ENCODE measurements at regions not wholly inside any gene's neighbourhood (a gene's known extent, or its start where the extent isn't known, plus 50 kb on each side); places are given as distances from the start of the nearest gene placed in this dataset.

DNA sequence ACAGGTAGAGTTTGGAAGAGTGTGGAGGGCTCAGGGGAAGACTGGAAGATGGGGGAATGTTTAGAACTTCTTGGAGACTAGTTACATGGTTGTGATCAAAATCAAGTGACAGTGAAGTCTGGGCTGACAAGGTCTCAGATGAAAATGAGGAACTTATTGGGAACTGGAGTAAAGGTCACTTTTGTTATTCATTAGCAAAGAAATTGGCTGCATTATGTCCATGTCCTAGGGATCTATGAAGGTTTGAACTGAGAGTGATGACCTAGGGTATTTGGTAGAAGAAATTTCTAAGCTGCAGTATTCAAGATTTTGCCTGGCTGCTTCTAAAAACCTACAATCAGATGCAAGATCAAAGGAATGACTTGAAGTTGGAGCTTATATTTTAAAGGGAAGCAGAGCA, 747.1 kb downstream of the KCNJ2 start:
- peaks cover 8 to 17% of the 10 kb centered on the region in 2 experiments for H3K9me3 ChIP-seq (ENCODE audit: insufficient read depth in 2 of 2, low read depth in 1 of 2, low read length in 1 of 2)
- H3K23me2 ChIP-seq (ENCODE audit: low read depth, low read length): no peaks in the 10 kb centered on the region
- H4K5ac ChIP-seq (ENCODE audit: insufficient read length, low read depth, low read length): no peak overlapping the region
- H3K36me3 ChIP-seq (ENCODE audit: control insufficient read depth in 2 of 4, insufficient read depth in 4 of 4, low read length in 3 of 4): no peaks in the 10 kb centered on the region
- FAIRE-seq (no peak), DNase-seq (ENCODE audit: low read depth in 1 of 2, low spot score in 2 of 2) (no peak)
- H2BK12ac ChIP-seq (ENCODE audit: low read depth, low read length): no peak overlapping the region
- no peaks in the 10 kb centered on the region for H3K79me2 ChIP-seq (ENCODE audit: control insufficient read depth in 1 of 2, insufficient read depth in 2 of 2, low read length in 2 of 2)
- H3K23ac ChIP-seq (ENCODE audit: insufficient read length): no peak overlapping the region
- no peak overlapping the region for H3K14ac ChIP-seq (ENCODE audit: insufficient read length)
- no peak overlapping the region for H3K9ac ChIP-seq (replicated peaks in 1 of 4; ENCODE audit: extremely low read depth in 1 of 4, low read depth in 3 of 4, low read length in 3 of 4)
- no peak overlapping the region for H4K91ac ChIP-seq (replicated peaks; ENCODE audit: insufficient read length, low read length)
- ChIA-PET POLR2A (ENCODE audit: partially characterized antibody) (no interaction called here), CTCF (ENCODE audit: partially characterized antibody) (no interaction called here)
- no peak overlapping the region for H2BK5ac ChIP-seq (ENCODE audit: low read depth, low read length)
- no peak overlapping the region for H3K4ac ChIP-seq (replicated peaks; ENCODE audit: insufficient read length, low read depth, low read length)
- H2BK15ac ChIP-seq (ENCODE audit: low read length): no peak overlapping the region
- no peaks in the 10 kb centered on the region for H3K4me1 ChIP-seq (replicated peaks in 1 of 4; ENCODE audit: control insufficient read depth in 3 of 4, insufficient read depth in 4 of 4, low read length in 3 of 4)
- no peaks in the 10 kb centered on the region for H4K20me1 ChIP-seq (replicated peaks in 1 of 2; ENCODE audit: control insufficient read depth in 1 of 2, insufficient read depth in 2 of 2, low read length in 2 of 2)
- no peaks in the 10 kb centered on the region for H3K79me1 ChIP-seq (ENCODE audit: low read depth, low read length)
- H2BK20ac ChIP-seq (ENCODE audit: low read length): no peak overlapping the region
- no peak overlapping the region for H3K18ac ChIP-seq (ENCODE audit: extremely low read depth, low read length)
- no peak overlapping the region for H3K56ac ChIP-seq (replicated peaks; ENCODE audit: insufficient read length, low read depth, low read length)
- no peak overlapping the region for H3K4me3 ChIP-seq (ENCODE audit: extremely low read depth in 1 of 4, insufficient read depth in 2 of 4, low read depth in 3 of 4, low read length in 4 of 4)
- H2BK120ac ChIP-seq (replicated peaks; ENCODE audit: low read depth, low read length): no peak overlapping the region
- no peak overlapping the region for H2AK5ac ChIP-seq (ENCODE audit: low read depth, low read length)
- H2AFZ ChIP-seq (ENCODE audit: low read length): no peak overlapping the region
- H3K27ac ChIP-seq (ENCODE audit: low read depth, low read length): no peak overlapping the region
- no peaks in the 10 kb centered on the region for H3K27me3 ChIP-seq (replicated peaks in 1 of 4; ENCODE audit: control insufficient read depth in 3 of 4, extremely low read depth in 1 of 4, insufficient read depth in 3 of 4, low read length in 3 of 4)
- TF ChIP-seq BRCA1 (IDR thresholded peaks at IDR 0.05; ENCODE audit: low read depth, low read length) (no peak), JUN (IDR thresholded peaks at IDR 0.05; ENCODE audit: low read depth, low read length) (no peak), ZNF274 (IDR thresholded peaks at IDR 0.05; ENCODE audit: borderline replicate concordance, extremely low read depth, low read length) (no peak), POLR2A (IDR thresholded peaks at IDR 0.05; ENCODE audit: control extremely low read depth in 1 of 2, low read depth in 2 of 2, low read length in 2 of 2) (no peak), KDM5A (IDR thresholded peaks at IDR 0.05; ENCODE audit: low read length) (no peak), PHF8 (conservative IDR thresholded peaks at IDR 0.05; ENCODE audit: low read depth, low read length) (no peak), FOSL1 (IDR thresholded peaks at IDR 0.05; ENCODE audit: insufficient read depth, low read depth, low read length) (no peak), SUZ12 (IDR thresholded peaks at IDR 0.05; ENCODE audit: low read length) (no peak), SIN3A (conservative IDR thresholded peaks at IDR 0.05 in 1 of 2, IDR thresholded peaks at IDR 0.05 in 1 of 2; ENCODE audit: low read depth in 1 of 2, low read length in 2 of 2) (no peak)
- H3K4me2 ChIP-seq (ENCODE audit: insufficient read depth in 1 of 2, low read depth in 2 of 2, low read length in 2 of 2): no peak overlapping the region
- H4K8ac ChIP-seq (ENCODE audit: extremely low read depth, insufficient read depth, low read length): no peak overlapping the region
